SK-N-SH treated with all-trans-retinoic acid at 6 μM for 48 hours (cell line): ENCODE measurements at regions not wholly inside any gene's neighbourhood (a gene's known extent, or its start where the extent isn't known, plus 50 kb on each side); places are given as distances from the start of the nearest gene placed in this dataset.

ENCODE experiments used
- ATAC-seq: fragments of 200-7000 bp; cut with Tn5 transposase; 3 replicates; pipeline ENCODE4 v1.9.1; 2020; ENCODE audit warnings: mild to moderate bottlenecking, moderate library complexity
- ARNTL ChIP-seq: fragments of 450-650 bp; formaldehyde crosslinking; IDR thresholded peaks from 2 replicates; pipeline ENCODE4 v1.5.0; 2020; ENCODE audit warnings: low read depth, mild to moderate bottlenecking, moderate library complexity, borderline replicate concordance
- BACH2 ChIP-seq: fragments of 250-450 bp; sonication (Bioruptor Pico); IDR thresholded peaks from 2 replicates; pipeline ENCODE4 v1.9.0; 2021; ENCODE audit warnings: mild to moderate bottlenecking, borderline replicate concordance
- CREB5 ChIP-seq: fragments of 250-450 bp; sonication (Bioruptor Pico); IDR thresholded peaks from 2 replicates; pipeline ENCODE4 v1.5.1; 2020; ENCODE audit warnings: low read depth, mild to moderate bottlenecking, moderate library complexity
- CSDC2 ChIP-seq: fragments of 250-450 bp; sonication (Bioruptor Pico); IDR thresholded peaks from 2 replicates; pipeline ENCODE4 v1.5.0; 2020; ENCODE audit warnings: mild to moderate bottlenecking, moderate library complexity
- ESRRG ChIP-seq: fragments of 250-450 bp; sonication (Bioruptor Pico); IDR thresholded peaks from 2 replicates; pipeline ENCODE4 v1.6.1; 2021; ENCODE audit warnings: mild to moderate bottlenecking
- GLIS3 ChIP-seq: fragments of 250-450 bp; sonication (Bioruptor Pico); IDR thresholded peaks from 2 replicates; pipeline ENCODE4 v1.5.0; 2020; ENCODE audit warnings: mild to moderate bottlenecking, moderate library complexity
- ISL1 ChIP-seq: fragments of 250-450 bp; sonication (Bioruptor Pico); IDR thresholded peaks from 2 replicates; pipeline ENCODE4 v2.1.2; 2022; ENCODE audit warnings: mild to moderate bottlenecking, moderate library complexity
- PATZ1 ChIP-seq: fragments of 250-450 bp; sonication (Bioruptor Pico); IDR thresholded peaks from 2 replicates; pipeline ENCODE4 v1.8.0; 2020; ENCODE audit warnings: mild to moderate bottlenecking, moderate library complexity, borderline replicate concordance
- PPARA ChIP-seq: fragments of 250-450 bp; sonication (Bioruptor Pico); IDR thresholded peaks from 2 replicates; pipeline ENCODE4 v1.5.0; 2020; ENCODE audit warnings: mild to moderate bottlenecking, borderline replicate concordance
- RARB ChIP-seq: fragments of 250-450 bp; sonication (Bioruptor Pico); IDR thresholded peaks from 2 replicates; pipeline ENCODE4 v1.8.0; 2021; ENCODE audit warnings: mild to moderate bottlenecking, moderate library complexity
- SNAI2 ChIP-seq: fragments of 250-450 bp; sonication (Bioruptor Pico); IDR thresholded peaks from 2 replicates; pipeline ENCODE4 v1.5.0; 2020; ENCODE audit warnings: mild to moderate bottlenecking, moderate library complexity
- TOX ChIP-seq: fragments of 250-450 bp; sonication (Bioruptor Pico); IDR thresholded peaks from 2 replicates; pipeline ENCODE4 v1.8.0; 2021; ENCODE audit warnings: mild to moderate bottlenecking, moderate library complexity, borderline replicate concordance
- ZC3H10 ChIP-seq: fragments of 250-450 bp; sonication (Bioruptor Pico); IDR thresholded peaks from 2 replicates; pipeline ENCODE4 v1.5.1; 2021; ENCODE audit warnings: mild to moderate bottlenecking, moderate library complexity
- ZFP3 ChIP-seq: fragments of 250-450 bp; sonication (Bioruptor Pico); IDR thresholded peaks from 2 replicates; pipeline ENCODE4 v1.5.0; 2020; ENCODE audit warnings: mild to moderate bottlenecking, moderate library complexity
- ZFP30 ChIP-seq: fragments of 450-650 bp; formaldehyde crosslinking; IDR thresholded peaks from 2 replicates; pipeline ENCODE4 v1.5.0; 2022; ENCODE audit warnings: mild to moderate bottlenecking, moderate library complexity
- ZNF565 ChIP-seq: fragments of 450-650 bp; formaldehyde crosslinking; conservative IDR thresholded peaks from 2 replicates; pipeline ENCODE4 v1.5.0; 2020; ENCODE audit warnings: low read depth, mild to moderate bottlenecking, moderate library complexity
- ZNF70 ChIP-seq: fragments of 450-650 bp; formaldehyde crosslinking; IDR thresholded peaks from 2 replicates; pipeline ENCODE4 v1.5.0; 2020; ENCODE audit warnings: mild to moderate bottlenecking, moderate library complexity
- ZNF8 ChIP-seq: fragments of 450-650 bp; formaldehyde crosslinking; IDR thresholded peaks from 2 replicates; pipeline ENCODE4 v1.5.0; 2020; ENCODE audit warnings: mild to moderate bottlenecking, moderate library complexity
- TF ChIP-seq, protein P1 (sequence below): fragments of 250-450 bp; sonication (Bioruptor Pico); IDR thresholded peaks from 2 replicates; pipeline ENCODE4 v1.8.0; 2021; ENCODE audit warnings: low read depth, mild to moderate bottlenecking, moderate library complexity, borderline replicate concordance
- TF ChIP-seq, protein P2 (sequence below): fragments of 250-450 bp; sonication (Bioruptor Pico); IDR thresholded peaks from 2 replicates; pipeline ENCODE4 v1.5.1; 2021; ENCODE audit warnings: mild to moderate bottlenecking, moderate library complexity

DNA sequence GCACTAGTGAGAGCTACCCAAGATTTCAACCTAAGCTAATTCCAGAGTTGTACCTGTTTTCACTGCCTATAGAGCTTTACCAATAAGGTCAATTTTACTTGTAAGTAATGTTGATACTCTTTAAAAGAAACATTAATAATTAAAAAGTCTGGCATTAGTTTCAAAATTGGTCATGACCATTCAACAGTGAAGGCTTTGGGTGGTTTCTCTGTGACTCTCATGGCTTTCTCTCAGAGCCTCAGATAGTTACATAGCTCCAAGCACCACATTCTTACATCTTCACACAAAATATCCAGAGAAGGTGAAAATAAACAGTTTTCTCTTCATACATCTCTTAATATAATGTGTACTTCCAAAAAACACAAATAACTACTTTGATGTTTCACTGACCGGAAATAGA is 61.5 kb upstream of the TCF12 start:
- no peak for ATAC-seq
- TF ChIP-seq ZNF70 (CRISPR knock-in tag) = no peak
- TF ChIP-seq, protein P1, sequence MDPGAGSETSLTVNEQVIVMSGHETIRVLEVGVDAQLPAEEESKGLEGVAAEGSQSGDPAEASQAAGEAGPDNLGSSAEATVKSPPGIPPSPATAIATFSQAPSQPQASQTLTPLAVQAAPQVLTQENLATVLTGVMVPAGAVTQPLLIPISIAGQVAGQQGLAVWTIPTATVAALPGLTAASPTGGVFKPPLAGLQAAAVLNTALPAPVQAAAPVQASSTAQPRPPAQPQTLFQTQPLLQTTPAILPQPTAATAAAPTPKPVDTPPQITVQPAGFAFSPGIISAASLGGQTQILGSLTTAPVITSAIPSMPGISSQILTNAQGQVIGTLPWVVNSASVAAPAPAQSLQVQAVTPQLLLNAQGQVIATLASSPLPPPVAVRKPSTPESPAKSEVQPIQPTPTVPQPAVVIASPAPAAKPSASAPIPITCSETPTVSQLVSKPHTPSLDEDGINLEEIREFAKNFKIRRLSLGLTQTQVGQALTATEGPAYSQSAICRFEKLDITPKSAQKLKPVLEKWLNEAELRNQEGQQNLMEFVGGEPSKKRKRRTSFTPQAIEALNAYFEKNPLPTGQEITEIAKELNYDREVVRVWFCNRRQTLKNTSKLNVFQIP = no peak
- TF ChIP-seq, protein P2, sequence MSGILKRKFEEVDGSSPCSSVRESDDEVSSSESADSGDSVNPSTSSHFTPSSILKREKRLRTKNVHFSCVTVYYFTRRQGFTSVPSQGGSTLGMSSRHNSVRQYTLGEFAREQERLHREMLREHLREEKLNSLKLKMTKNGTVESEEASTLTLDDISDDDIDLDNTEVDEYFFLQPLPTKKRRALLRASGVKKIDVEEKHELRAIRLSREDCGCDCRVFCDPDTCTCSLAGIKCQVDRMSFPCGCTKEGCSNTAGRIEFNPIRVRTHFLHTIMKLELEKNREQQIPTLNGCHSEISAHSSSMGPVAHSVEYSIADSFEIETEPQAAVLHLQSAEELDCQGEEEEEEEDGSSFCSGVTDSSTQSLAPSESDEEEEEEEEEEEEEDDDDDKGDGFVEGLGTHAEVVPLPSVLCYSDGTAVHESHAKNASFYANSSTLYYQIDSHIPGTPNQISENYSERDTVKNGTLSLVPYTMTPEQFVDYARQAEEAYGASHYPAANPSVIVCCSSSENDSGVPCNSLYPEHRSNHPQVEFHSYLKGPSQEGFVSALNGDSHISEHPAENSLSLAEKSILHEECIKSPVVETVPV = no peak
- no peak for TF ChIP-seq RARB (CRISPR knock-in tag)
- TF ChIP-seq ZFP30 (CRISPR knock-in tag) = no peak
- no peak for TF ChIP-seq PATZ1
- TF ChIP-seq ZNF565 = no peak
- TF ChIP-seq GLIS3 (CRISPR knock-in tag) = no peak

DNA sequence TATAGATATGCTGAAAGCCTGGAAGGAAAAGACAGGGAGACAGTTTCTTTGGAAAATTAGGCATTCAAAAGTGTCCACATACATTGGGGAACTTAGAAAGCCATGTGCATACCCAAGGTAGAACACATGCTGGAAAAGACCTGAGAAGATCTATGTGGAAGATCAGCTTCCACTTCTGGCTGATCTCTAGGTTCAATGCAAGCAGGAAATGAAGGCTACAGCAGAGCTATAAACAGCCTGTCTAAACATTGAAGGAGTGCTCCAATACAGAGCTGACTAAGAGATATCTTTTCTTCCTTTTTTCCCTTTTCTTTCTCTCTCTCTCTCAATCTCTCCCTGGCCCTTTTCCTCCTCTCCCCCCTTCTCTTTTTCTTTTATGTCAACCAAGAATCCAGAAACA is 73.6 kb upstream of the TCF12 start:
- no peak for ATAC-seq
- TF ChIP-seq PATZ1 (no peak), GLIS3 (CRISPR knock-in tag) (no peak), SNAI2 (CRISPR knock-in tag) (no peak), ESRRG (CRISPR knock-in tag) (no peak), CREB5 (CRISPR knock-in tag) (no peak), ARNTL (CRISPR knock-in tag) (no peak), ZFP30 (CRISPR knock-in tag) (no peak), TOX (no peak), ISL1 (no peak)
- TF ChIP-seq, protein P2 = no peak

GRCh38 chr15:56844471-56844870 is 74.0 kb upstream of the TCF12 start:
- TF ChIP-seq ZC3H10 (CRISPR knock-in tag) (no peak), TOX (no peak), PPARA (no peak), ZNF70 (CRISPR knock-in tag) (no peak), ARNTL (CRISPR knock-in tag) (no peak), ZNF8 (no peak), ZFP3 (CRISPR knock-in tag) (no peak), ISL1 (no peak), GLIS3 (CRISPR knock-in tag) (no peak), CSDC2 (CRISPR knock-in tag) (no peak), BACH2 (CRISPR knock-in tag) (no peak), PATZ1 (no peak), CREB5 (CRISPR knock-in tag) (no peak)
- TF ChIP-seq, protein P2 = no peak
- TF ChIP-seq, all 23 proteins: peak for 0
- no peak for ATAC-seq
